ENCODE measurements at regions not wholly inside any gene's neighbourhood (a gene's known extent, or its start where the extent isn't known, plus 50 kb on each side); places are given as distances from the start of the nearest gene placed in this dataset.

- TF ChIP-seq CTCF (IDR thresholded peaks at IDR 0.05) = no peak
- no peak for TF ChIP-seq POLR2AphosphoS5 (IDR thresholded peaks at IDR 0.05)
- TF ChIP-seq EP300 (IDR thresholded peaks at IDR 0.05) = no peak
- TF ChIP-seq POLR2A (IDR thresholded peaks at IDR 0.05) = no peak
Observed at GRCh38 chr12:88970740-88971139, 381.6 kb downstream of the DUSP6 start.

All from gastroesophageal sphincter (tissue), 3 donors.